Mesenchymal stem cell (in vitro differentiated cells and primary cell): ENCODE measurements at regions not wholly inside any gene's neighbourhood (a gene's known extent, or its start where the extent isn't known, plus 50 kb on each side); places are given as distances from the start of the nearest gene placed in this dataset.

Source experiments
- DNase-seq: peaks from one replicate; pipeline ENCODE4 v3.0.0-alpha.2; 2013
- H2AFZ ChIP-seq: one replicate; pipeline ENCODE4 v1.6.1; 2013; ENCODE audit warnings: low read depth, mild to moderate bottlenecking, control low read depth, inconsistent platforms, low read length, moderate library complexity
- H2AK5ac ChIP-seq: 2 replicates; pipeline ENCODE4 v1.6.1; 2013; ENCODE audit warnings: low read length, moderate library complexity, mild to moderate bottlenecking, inconsistent platforms; ENCODE audit not compliant: severe bottlenecking
- H2BK120ac ChIP-seq: one replicate; pipeline ENCODE4 v1.6.1; 2013; ENCODE audit warnings: low read depth, mild to moderate bottlenecking, inconsistent platforms, low read length, moderate library complexity
- H2BK12ac ChIP-seq, 2 experiments: one replicate each; pipeline ENCODE4 v1.6.1; 2013; ENCODE audit warnings: inconsistent platforms in 2 of 2, low read length in 2 of 2, mild to moderate bottlenecking in 2 of 2, moderate library complexity in 2 of 2, control low read depth in 1 of 2
- H2BK15ac ChIP-seq: one replicate; pipeline ENCODE4 v1.6.1; 2013; ENCODE audit warnings: mild to moderate bottlenecking, low read depth, inconsistent platforms; ENCODE audit not compliant: poor library complexity, severe bottlenecking
- H2BK5ac ChIP-seq: 2 replicates; pipeline ENCODE4 v1.6.1; 2013; ENCODE audit warnings: low read depth, mild to moderate bottlenecking, low read length, control low read depth, inconsistent platforms; ENCODE audit not compliant: poor library complexity, severe bottlenecking
- H3K14ac ChIP-seq, 2 experiments: one replicate each; pipeline ENCODE4 v1.6.1; 2013; ENCODE audit warnings: inconsistent platforms in 2 of 2, low read length in 2 of 2, control low read depth in 1 of 2, mild to moderate bottlenecking in 1 of 2, moderate library complexity in 1 of 2
- H3K18ac ChIP-seq, 2 experiments: one replicate each; pipeline ENCODE4 v1.6.1; 2013; ENCODE audit warnings: inconsistent platforms in 2 of 2, low read length in 2 of 2, control low read depth in 1 of 2, low read depth in 1 of 2, mild to moderate bottlenecking in 1 of 2
- H3K23ac ChIP-seq, 2 experiments: one replicate each; pipeline ENCODE4 v1.6.1; 2013; ENCODE audit warnings: inconsistent platforms in 2 of 2, low read length in 2 of 2, mild to moderate bottlenecking in 2 of 2, moderate library complexity in 2 of 2, control low read depth in 1 of 2
- H3K27ac ChIP-seq: 2 replicates; pipeline ENCODE4 v1.5.1; 2013; ENCODE audit warnings: mild to moderate bottlenecking, moderate library complexity, low read length, control low read depth, inconsistent platforms; ENCODE audit not compliant: poor library complexity, severe bottlenecking
- H3K27me3 ChIP-seq, 2 experiments: 2 replicates each; pipeline versions ENCODE4 v1.6.1 to v1.7.0; 2013; ENCODE audit warnings: low read length in 2 of 2, mild to moderate bottlenecking in 2 of 2, moderate library complexity in 2 of 2, control low read depth in 1 of 2, inconsistent platforms in 1 of 2; ENCODE audit not compliant: control insufficient read depth in 1 of 2, insufficient read depth in 1 of 2
- H3K36me3 ChIP-seq, 2 experiments: 2 replicates each; pipeline versions ENCODE4 v1.6.1 to v1.7.0; 2013; ENCODE audit warnings: low read length in 2 of 2, control low read depth in 1 of 2, inconsistent platforms in 1 of 2, low read depth in 1 of 2, mild to moderate bottlenecking in 1 of 2; ENCODE audit not compliant: insufficient read depth in 2 of 2, control insufficient read depth in 1 of 2
- H3K4ac ChIP-seq, 2 experiments: one replicate each; pipeline ENCODE4 v1.6.1; 2013; ENCODE audit warnings: inconsistent platforms in 2 of 2, low read length in 2 of 2, mild to moderate bottlenecking in 2 of 2, moderate library complexity in 2 of 2, control low read depth in 1 of 2, low read depth in 1 of 2
- H3K4me1 ChIP-seq: 2 replicates; pipeline ENCODE4 v1.6.1; 2013; ENCODE audit warnings: low read depth, low read length, control low read depth; ENCODE audit not compliant: control insufficient read depth, insufficient read depth
- H3K4me2 ChIP-seq: 2 replicates; pipeline ENCODE4 v1.6.1; 2013; ENCODE audit warnings: low read length, mild to moderate bottlenecking, inconsistent platforms; ENCODE audit not compliant: poor library complexity, severe bottlenecking
- H3K4me3 ChIP-seq, 2 experiments: 2 replicates each; pipeline versions ENCODE4 v1.5.1 to v1.7.0; 2013; ENCODE audit warnings: low read length in 2 of 2, mild to moderate bottlenecking in 2 of 2, control low read depth in 1 of 2, low read depth in 1 of 2; ENCODE audit not compliant: insufficient read depth in 1 of 2
- H3K79me1 ChIP-seq: replicated peaks from 2 replicates; pipeline ENCODE4 v1.6.1; 2013; ENCODE audit warnings: mild to moderate bottlenecking, control low read depth, low read length, inconsistent platforms; ENCODE audit not compliant: poor library complexity, severe bottlenecking
- H3K9ac ChIP-seq: 2 replicates; pipeline ENCODE4 v1.7.0; 2013; ENCODE audit warnings: mild to moderate bottlenecking, low read length, moderate library complexity
- H3K9me3 ChIP-seq: 2 replicates; pipeline ENCODE4 v1.7.0; 2013; ENCODE audit warnings: mild to moderate bottlenecking, low read length; ENCODE audit not compliant: control insufficient read depth
- H4K8ac ChIP-seq: one replicate; pipeline ENCODE4 v1.6.1; 2013; ENCODE audit warnings: inconsistent platforms, mild to moderate bottlenecking, low read length, moderate library complexity
- H4K91ac ChIP-seq: one replicate; pipeline ENCODE4 v1.6.1; 2013; ENCODE audit warnings: mild to moderate bottlenecking, low read length, inconsistent platforms
- WGBS: methylation state at CpG from one replicate; pipeline ENCODE4 v1.1.7; 2013; ENCODE audit warnings: mixed read lengths; 5-methylcytosine and 5-hydroxymethylcytosine counted together

- Histone ChIP-seq H3K79me1 (no peaks in the 10 kb centered on the region), H3K4ac (no peak overlapping the region), H3K27me3 (no peaks in the 10 kb centered on the region), H2BK12ac (no peak overlapping the region), H2BK120ac (no peak overlapping the region), H3K36me3 (no peaks in the 10 kb centered on the region), H3K4me3 (no peak overlapping the region), H3K18ac (peak overlapping the region in 1 of 2 experiments; percentile 1), H3K4me2 (no peak overlapping the region), H2BK15ac (no peak overlapping the region), H3K9ac (no peak overlapping the region), H4K91ac (no peak overlapping the region), H4K8ac (no peak overlapping the region), H3K23ac (no peak overlapping the region), H2AK5ac (no peak overlapping the region), H2BK5ac (no peak overlapping the region), H3K14ac (no peak overlapping the region), H3K9me3 (peaks cover 34% of the 10 kb centered on the region), H3K4me1 (no peaks in the 10 kb centered on the region), H2AFZ (no peak overlapping the region), H3K27ac (no peak overlapping the region)
- no peak for DNase-seq
- 93% methylated on average over 4 of the region's 4 CpGs for WGBS
Observed at GRCh38 chr4:119715490-119716445, 87.2 kb upstream of the PDE5A start.

DNA sequence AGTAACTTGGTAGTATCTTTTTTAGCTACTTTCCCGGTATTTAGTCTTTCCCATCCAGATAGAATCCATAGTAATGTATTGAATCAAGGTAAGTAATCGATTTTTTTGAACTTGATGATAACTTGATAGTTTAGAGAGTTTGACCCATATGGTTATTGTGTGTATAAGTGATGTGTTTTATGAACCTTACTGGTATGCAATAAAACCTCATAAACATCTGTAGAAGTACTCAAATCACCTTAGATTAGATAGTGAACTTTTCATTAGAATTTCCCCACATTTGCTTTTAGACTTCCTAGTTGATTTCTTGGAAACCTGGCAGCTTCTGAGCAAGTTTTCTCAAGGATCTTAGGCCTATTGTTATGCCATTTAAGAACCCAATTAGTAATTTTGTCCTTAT, 80.8 kb upstream of the PDE5A start:
- no peak overlapping the region for H2AK5ac ChIP-seq
- H4K91ac ChIP-seq: no peak overlapping the region

GRCh38 chr4:119707336-119707735, 78.7 kb upstream of the PDE5A start:
- Histone ChIP-seq H3K4me2 (no peak overlapping the region), H2BK120ac (no peak overlapping the region), H3K27ac (no peak overlapping the region), H2AFZ (no peak overlapping the region), H2BK15ac (no peak overlapping the region), H2AK5ac (no peak overlapping the region), H2BK12ac (no peak overlapping the region), H4K91ac (no peak overlapping the region), H2BK5ac (no peak overlapping the region), H3K23ac (no peak overlapping the region), H4K8ac (no peak overlapping the region), H3K9me3 (no peaks in the 10 kb centered on the region), H3K14ac (no peak overlapping the region), H3K4me1 (no peaks in the 10 kb centered on the region), H3K9ac (no peak overlapping the region), H3K4me3 (no peak overlapping the region), H3K18ac (no peak overlapping the region), H3K36me3 (no peaks in the 10 kb centered on the region), H3K27me3 (no peaks in the 10 kb centered on the region), H3K4ac (no peak overlapping the region), H3K79me1 (no peaks in the 10 kb centered on the region)
- 97% methylated on average over 3 of the region's 3 CpGs for WGBS
- DNase-seq: no peak

More for the DNA sequence above, 80.8 kb upstream of the PDE5A start:
- Histone ChIP-seq H3K79me1 (no peaks in the 10 kb centered on the region), H2BK12ac (no peak overlapping the region), H3K36me3 (no peaks in the 10 kb centered on the region), H4K8ac (no peak overlapping the region), H3K4me1 (no peaks in the 10 kb centered on the region), H2BK120ac (no peak overlapping the region), H3K18ac (no peak overlapping the region), H3K27me3 (no peaks in the 10 kb centered on the region), H3K9me3 (no peaks in the 10 kb centered on the region), H2BK5ac (no peak overlapping the region), H3K9ac (no peak overlapping the region), H3K4ac (no peak overlapping the region), H2AFZ (no peak overlapping the region), H3K14ac (no peak overlapping the region), H2BK15ac (no peak overlapping the region), H3K27ac (no peak overlapping the region), H3K4me3 (no peak overlapping the region), H3K23ac (no peak overlapping the region), H3K4me2 (no peak overlapping the region)
- WGBS: 100% methylated on average over 1 of the region's 2 CpGs
- DNase-seq: no peak

GRCh38 chr4:119706804-119707203, 78.2 kb upstream of the PDE5A start:
- Histone ChIP-seq H2BK120ac (no peak overlapping the region), H4K8ac (no peak overlapping the region), H2AFZ (no peak overlapping the region), H3K18ac (no peak overlapping the region), H2BK15ac (no peak overlapping the region), H3K23ac (no peak overlapping the region), H3K36me3 (no peaks in the 10 kb centered on the region), H3K9ac (no peak overlapping the region), H3K79me1 (no peaks in the 10 kb centered on the region), H3K27me3 (no peaks in the 10 kb centered on the region), H2BK12ac (no peak overlapping the region), H4K91ac (no peak overlapping the region), H3K4me3 (no peak overlapping the region), H3K27ac (no peak overlapping the region), H3K4ac (no peak overlapping the region), H3K4me1 (no peaks in the 10 kb centered on the region), H3K14ac (no peak overlapping the region), H3K4me2 (no peak overlapping the region), H2BK5ac (no peak overlapping the region), H3K9me3 (no peaks in the 10 kb centered on the region), H2AK5ac (no peak overlapping the region)
- no peak for DNase-seq
